ENCODE measurements at regions not wholly inside any gene's neighbourhood (a gene's known extent, or its start where the extent isn't known, plus 50 kb on each side); places are given as distances from the start of the nearest gene placed in this dataset.

DNA sequence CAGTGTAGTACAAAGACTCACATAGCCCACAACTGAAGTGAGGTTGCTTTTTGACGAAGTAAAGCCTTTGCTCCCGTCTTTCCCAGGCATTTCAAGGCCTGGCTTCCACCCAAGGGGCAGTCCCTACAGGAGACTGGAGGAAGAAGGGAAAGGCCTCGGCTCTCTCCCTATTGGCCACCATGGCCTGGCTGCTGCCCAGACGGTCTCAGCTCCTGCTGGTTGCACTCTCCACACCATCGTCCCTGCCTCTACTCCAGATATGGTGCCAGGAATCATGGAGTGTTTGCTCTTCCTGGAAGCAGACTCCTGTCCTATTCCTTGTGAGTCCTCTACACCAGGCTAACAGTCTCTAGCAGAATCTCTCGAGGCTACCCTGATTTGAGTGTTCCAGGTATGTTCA is 124.1 kb upstream of the UQCRFS1 start:
- TF ChIP-seq, protein P1, sequence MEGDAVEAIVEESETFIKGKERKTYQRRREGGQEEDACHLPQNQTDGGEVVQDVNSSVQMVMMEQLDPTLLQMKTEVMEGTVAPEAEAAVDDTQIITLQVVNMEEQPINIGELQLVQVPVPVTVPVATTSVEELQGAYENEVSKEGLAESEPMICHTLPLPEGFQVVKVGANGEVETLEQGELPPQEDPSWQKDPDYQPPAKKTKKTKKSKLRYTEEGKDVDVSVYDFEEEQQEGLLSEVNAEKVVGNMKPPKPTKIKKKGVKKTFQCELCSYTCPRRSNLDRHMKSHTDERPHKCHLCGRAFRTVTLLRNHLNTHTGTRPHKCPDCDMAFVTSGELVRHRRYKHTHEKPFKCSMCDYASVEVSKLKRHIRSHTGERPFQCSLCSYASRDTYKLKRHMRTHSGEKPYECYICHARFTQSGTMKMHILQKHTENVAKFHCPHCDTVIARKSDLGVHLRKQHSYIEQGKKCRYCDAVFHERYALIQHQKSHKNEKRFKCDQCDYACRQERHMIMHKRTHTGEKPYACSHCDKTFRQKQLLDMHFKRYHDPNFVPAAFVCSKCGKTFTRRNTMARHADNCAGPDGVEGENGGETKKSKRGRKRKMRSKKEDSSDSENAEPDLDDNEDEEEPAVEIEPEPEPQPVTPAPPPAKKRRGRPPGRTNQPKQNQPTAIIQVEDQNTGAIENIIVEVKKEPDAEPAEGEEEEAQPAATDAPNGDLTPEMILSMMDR (IDR thresholded peaks at IDR 0.05), result no peak
- no peak for TF ChIP-seq POLR2A (IDR thresholded peaks at IDR 0.05)
- no peak for TF ChIP-seq EP300 (IDR thresholded peaks at IDR 0.05)
